ENCODE measurements at regions not wholly inside any gene's neighbourhood (a gene's known extent, or its start where the extent isn't known, plus 50 kb on each side); places are given as distances from the start of the nearest gene placed in this dataset.
"Not testable (repeated sequence)": the region's sequence is repeated elsewhere in the genome, so short reads cannot be mapped to it uniquely, and the experiment has no call there.

DNA sequence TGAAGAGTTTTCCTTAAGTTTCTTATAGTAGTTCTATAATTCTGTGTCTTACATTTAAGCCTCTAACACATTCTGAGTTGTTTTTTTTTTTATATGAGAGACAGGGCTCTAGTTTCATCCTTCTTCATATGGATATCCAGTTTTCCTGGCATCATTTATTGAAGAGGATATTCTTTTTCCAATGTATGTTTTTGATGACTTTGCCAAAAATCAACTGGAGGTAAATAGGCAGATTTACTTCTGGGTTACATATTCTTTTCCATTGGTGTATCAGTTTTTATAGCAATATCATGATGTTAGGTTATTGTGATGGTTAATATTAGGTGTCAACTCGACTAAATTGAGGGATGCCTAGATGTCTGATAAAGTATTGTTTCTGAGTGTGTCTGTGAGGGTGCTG is 650.7 kb upstream of the GRID2 start:
- Mint-ChIP-seq H3K36me3 (ENCODE audit: low read depth) (no peaks in the 10 kb centered on the region), H3K27me3 (no peaks in the 10 kb centered on the region), H3K27ac (no peak overlapping the region), H3K4me1 (ENCODE audit: low read depth) (no peaks in the 10 kb centered on the region), H3K9me3 (peaks cover 7% of the 10 kb centered on the region), H3K4me3 (no peak overlapping the region)
- no peak for DNase-seq
- ChIA-PET CTCF (no interaction called here), POLR2A (no interaction called here)
- TF ChIP-seq, protein P1, sequence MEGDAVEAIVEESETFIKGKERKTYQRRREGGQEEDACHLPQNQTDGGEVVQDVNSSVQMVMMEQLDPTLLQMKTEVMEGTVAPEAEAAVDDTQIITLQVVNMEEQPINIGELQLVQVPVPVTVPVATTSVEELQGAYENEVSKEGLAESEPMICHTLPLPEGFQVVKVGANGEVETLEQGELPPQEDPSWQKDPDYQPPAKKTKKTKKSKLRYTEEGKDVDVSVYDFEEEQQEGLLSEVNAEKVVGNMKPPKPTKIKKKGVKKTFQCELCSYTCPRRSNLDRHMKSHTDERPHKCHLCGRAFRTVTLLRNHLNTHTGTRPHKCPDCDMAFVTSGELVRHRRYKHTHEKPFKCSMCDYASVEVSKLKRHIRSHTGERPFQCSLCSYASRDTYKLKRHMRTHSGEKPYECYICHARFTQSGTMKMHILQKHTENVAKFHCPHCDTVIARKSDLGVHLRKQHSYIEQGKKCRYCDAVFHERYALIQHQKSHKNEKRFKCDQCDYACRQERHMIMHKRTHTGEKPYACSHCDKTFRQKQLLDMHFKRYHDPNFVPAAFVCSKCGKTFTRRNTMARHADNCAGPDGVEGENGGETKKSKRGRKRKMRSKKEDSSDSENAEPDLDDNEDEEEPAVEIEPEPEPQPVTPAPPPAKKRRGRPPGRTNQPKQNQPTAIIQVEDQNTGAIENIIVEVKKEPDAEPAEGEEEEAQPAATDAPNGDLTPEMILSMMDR (IDR thresholded peaks at IDR 0.05): no peak
- no peak for ATAC-seq
- intact Hi-C loops (cut with micrococcal nuclease): no loop called here

DNA sequence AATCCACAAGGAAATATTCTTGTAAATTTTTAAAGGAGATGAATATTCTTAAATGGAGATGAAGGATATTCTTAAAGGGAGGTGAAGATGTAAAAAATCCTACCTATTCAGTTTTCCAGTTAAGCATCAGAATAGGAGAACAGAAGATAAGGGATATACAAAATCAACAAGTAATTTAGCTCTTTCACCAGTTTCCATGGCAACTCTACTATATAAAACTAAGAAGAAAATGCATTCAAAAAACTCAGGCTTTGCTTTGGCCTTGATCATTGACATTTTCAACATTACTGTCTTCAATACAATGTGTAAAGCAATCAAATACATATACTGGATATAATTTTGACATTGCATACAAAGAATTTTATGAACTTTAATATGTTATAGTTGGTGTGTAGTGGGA is 622.7 kb upstream of the GRID2 start:
- Mint-ChIP-seq H3K36me3 (ENCODE audit: low read depth) (no peaks in the 10 kb centered on the region), H3K27me3 (no peaks in the 10 kb centered on the region), H3K9me3 (no peaks in the 10 kb centered on the region), H3K4me3 (no peak overlapping the region), H3K27ac (no peak overlapping the region), H3K4me1 (ENCODE audit: low read depth) (no peaks in the 10 kb centered on the region)
- intact Hi-C loops (cut with micrococcal nuclease): no loop called here
- ChIA-PET CTCF (no interaction called here), POLR2A (no interaction called here)
- DNase-seq (no peak), ATAC-seq (no peak)
- TF ChIP-seq, protein P1 (IDR thresholded peaks at IDR 0.05): no peak

DNA sequence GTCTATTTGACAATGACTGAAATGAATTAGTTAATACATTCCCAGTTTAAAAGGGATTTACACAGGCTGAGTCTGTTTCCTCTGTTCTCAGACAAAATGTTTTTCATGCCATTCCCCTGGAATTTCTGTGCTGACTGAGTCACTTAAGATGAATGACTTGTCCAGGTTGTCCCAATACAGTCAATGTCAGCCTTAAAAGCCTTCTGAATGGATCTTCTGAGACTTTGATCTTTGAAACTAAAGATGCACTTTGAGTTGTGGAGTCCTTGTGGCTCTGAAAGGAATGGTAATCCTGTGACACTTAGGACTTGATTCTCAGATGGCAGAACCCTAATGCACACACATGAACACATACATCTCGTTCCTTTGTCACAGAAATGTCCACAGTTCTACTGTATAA is 622.2 kb upstream of the GRID2 start:
- H3K36me3 Mint-ChIP-seq (ENCODE audit: low read depth): no peaks in the 10 kb centered on the region
- no peak for DNase-seq
- POLR2A ChIA-PET: no interaction called here
- intact Hi-C loops (cut with micrococcal nuclease): no loop called here
- TF ChIP-seq, protein P1 (IDR thresholded peaks at IDR 0.05): no peak
- no peak for ATAC-seq
- H3K27me3 Mint-ChIP-seq: no peaks in the 10 kb centered on the region
- H3K9me3 Mint-ChIP-seq: no peaks in the 10 kb centered on the region
- no peak overlapping the region for H3K4me3 Mint-ChIP-seq
- no peaks in the 10 kb centered on the region for H3K4me1 Mint-ChIP-seq (ENCODE audit: low read depth)
- CTCF ChIA-PET: no interaction called here
- no peak overlapping the region for H3K27ac Mint-ChIP-seq

DNA sequence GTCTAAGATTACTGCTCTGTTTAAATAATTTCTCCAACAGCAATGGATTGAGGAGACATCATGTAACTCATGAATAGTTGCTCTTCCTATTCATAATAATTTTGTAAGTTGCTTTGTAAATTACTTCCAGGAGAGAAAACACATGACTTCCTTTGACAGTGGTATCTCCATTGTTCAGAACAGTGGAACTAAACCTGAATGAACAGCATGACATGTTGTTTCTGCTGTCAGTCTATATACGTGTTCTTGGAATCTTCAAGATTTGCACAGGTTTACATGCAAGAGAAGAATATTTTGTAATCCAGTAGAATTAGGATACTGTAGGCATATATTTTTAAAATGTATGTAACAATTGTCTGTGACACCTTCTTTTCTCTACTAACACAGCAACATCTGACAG is 618.8 kb upstream of the GRID2 start:
- Mint-ChIP-seq H3K27me3 (no peaks in the 10 kb centered on the region), H3K4me1 (ENCODE audit: low read depth) (no peaks in the 10 kb centered on the region), H3K36me3 (ENCODE audit: low read depth) (no peaks in the 10 kb centered on the region), H3K27ac (no peak overlapping the region), H3K4me3 (no peak overlapping the region), H3K9me3 (no peaks in the 10 kb centered on the region)
- CTCF ChIA-PET: no interaction called here
- POLR2A ChIA-PET: no interaction called here
- DNase-seq (no peak), ATAC-seq (no peak)
- intact Hi-C loops (cut with micrococcal nuclease): no loop called here
- TF ChIP-seq, protein P1 (IDR thresholded peaks at IDR 0.05): no peak

DNA sequence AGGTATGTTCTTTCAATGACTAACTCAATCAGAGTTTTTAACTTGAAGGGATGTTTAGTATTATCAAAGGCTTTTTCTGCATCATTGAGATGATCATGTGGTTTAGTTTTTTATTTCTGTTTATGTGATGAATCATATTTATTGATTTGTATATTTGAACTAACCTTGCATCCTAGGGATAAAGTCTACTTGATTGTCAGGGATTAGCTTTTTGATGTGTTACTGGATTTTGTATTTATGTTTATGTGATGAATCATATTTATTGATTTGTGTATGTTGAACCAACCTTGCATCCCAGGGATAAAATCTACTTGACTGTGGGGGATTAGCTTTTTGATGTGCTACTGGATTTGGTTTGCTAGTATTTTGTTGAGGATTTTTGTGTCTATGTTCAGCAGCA is 615.4 kb upstream of the GRID2 start:
- Mint-ChIP-seq H3K27ac (no peak overlapping the region), H3K4me3 (no peak overlapping the region), H3K36me3 (ENCODE audit: low read depth) (no peaks in the 10 kb centered on the region), H3K4me1 (ENCODE audit: low read depth) (no peaks in the 10 kb centered on the region), H3K27me3 (no peaks in the 10 kb centered on the region), H3K9me3 (no peaks in the 10 kb centered on the region)
- ATAC-seq (no peak), DNase-seq (no peak)
- intact Hi-C loops (cut with micrococcal nuclease): no loop called here
- TF ChIP-seq, protein P1 (IDR thresholded peaks at IDR 0.05): no peak
- ChIA-PET CTCF (no interaction called here), POLR2A (no interaction called here)

DNA sequence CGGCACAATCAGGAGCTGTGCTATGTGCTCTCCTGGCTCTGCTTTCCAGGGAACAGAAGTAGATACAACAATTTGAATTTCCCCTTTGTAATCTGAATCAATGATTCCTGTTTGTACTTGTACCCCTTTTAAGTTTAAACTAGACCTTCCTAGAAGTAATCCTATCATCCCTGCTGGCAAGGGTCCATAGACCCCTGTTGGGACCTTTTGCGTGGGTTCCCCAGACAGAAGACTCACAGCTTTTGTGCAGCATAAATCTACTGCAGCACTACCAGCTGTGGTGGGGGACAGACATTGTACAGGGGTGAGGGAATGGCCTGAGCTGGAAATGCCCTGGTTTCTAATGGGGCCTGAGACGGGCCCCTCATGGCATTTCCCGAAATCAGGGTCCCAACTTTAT is 604.1 kb upstream of the GRID2 start:
- H3K27ac Mint-ChIP-seq; H3K9me3 Mint-ChIP-seq; POLR2A ChIA-PET; ATAC-seq; H3K27me3 Mint-ChIP-seq; intact Hi-C loops (cut with micrococcal nuclease); H3K4me3 Mint-ChIP-seq; DNase-seq; H3K36me3 Mint-ChIP-seq (ENCODE audit: low read depth); CTCF ChIA-PET; H3K4me1 Mint-ChIP-seq (ENCODE audit: low read depth): not testable (repeated sequence)
